ENCODE measurements at regions not wholly inside any gene's neighbourhood (a gene's known extent, or its start where the extent isn't known, plus 50 kb on each side); places are given as distances from the start of the nearest gene placed in this dataset.

- Histone ChIP-seq H3K36me3 (no peaks in the 10 kb centered on the region), H3K27ac (no peak overlapping the region), H3K9me3 (no peaks in the 10 kb centered on the region), H3K4me1 (peaks cover 0 to 7% of the 10 kb centered on the region in 2 donors), H3K4me3 (replicated peaks in 1 of 3) (no peak overlapping the region), H3K27me3 (no peaks in the 10 kb centered on the region)
- intact Hi-C loops (cut with DNase I), result no loop called here
- DNase-seq, result no peak
- 70 to 78% methylated on average over 3 of the region's 3 CpGs for WGBS, 2 donors
- TF ChIP-seq, protein P1, sequence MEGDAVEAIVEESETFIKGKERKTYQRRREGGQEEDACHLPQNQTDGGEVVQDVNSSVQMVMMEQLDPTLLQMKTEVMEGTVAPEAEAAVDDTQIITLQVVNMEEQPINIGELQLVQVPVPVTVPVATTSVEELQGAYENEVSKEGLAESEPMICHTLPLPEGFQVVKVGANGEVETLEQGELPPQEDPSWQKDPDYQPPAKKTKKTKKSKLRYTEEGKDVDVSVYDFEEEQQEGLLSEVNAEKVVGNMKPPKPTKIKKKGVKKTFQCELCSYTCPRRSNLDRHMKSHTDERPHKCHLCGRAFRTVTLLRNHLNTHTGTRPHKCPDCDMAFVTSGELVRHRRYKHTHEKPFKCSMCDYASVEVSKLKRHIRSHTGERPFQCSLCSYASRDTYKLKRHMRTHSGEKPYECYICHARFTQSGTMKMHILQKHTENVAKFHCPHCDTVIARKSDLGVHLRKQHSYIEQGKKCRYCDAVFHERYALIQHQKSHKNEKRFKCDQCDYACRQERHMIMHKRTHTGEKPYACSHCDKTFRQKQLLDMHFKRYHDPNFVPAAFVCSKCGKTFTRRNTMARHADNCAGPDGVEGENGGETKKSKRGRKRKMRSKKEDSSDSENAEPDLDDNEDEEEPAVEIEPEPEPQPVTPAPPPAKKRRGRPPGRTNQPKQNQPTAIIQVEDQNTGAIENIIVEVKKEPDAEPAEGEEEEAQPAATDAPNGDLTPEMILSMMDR (IDR thresholded peaks at IDR 0.05), result no peak
- no peak for TF ChIP-seq POLR2A (IDR thresholded peaks at IDR 0.05)
Observed at GRCh38 chr5:125592856-125593255, 830.4 kb upstream of the GRAMD2B start.

DNA sequence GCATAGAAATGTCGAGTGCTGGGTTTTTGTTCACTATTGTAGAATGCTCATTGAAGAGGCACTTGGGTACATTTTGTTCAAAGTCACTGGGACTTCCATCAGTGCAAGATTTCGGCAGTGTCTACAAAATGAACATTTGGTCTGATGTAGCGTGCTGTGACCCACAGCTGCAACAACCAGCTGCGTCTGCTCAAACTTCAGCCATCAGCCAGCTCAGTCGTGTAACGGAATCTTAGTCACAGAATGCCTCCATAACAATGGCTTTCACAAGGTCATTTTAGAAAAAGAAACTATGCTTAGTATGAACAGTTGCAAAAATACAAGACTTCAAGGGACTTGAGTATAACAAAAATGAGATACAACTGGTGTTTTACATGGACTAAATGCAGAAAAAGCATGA is 828.1 kb upstream of the GRAMD2B start:
- H3K27ac ChIP-seq, result no peak overlapping the region
- WGBS, 2 donors, result 55 to 61% methylated on average over 6 of the region's 6 CpGs
- peaks cover 0 to 7% of the 10 kb centered on the region in 2 donors for H3K4me1 ChIP-seq
- H3K4me3 ChIP-seq (replicated peaks in 1 of 3), result no peak overlapping the region
- no peaks in the 10 kb centered on the region for H3K27me3 ChIP-seq
- H3K9me3 ChIP-seq, result no peaks in the 10 kb centered on the region
- intact Hi-C loops (cut with DNase I), result no loop called here
- H3K36me3 ChIP-seq, result no peaks in the 10 kb centered on the region
- TF ChIP-seq POLR2A (IDR thresholded peaks at IDR 0.05), result no peak
- TF ChIP-seq, protein P1 (IDR thresholded peaks at IDR 0.05), result no peak
- DNase-seq, result peak; percentile 20 to 22

GRCh38 chr5:125595845-125596244 is 827.4 kb upstream of the GRAMD2B start:
- H3K4me3 ChIP-seq (replicated peaks in 1 of 3), result no peak overlapping the region
- intact Hi-C loops (cut with DNase I), result no loop called here
- no peaks in the 10 kb centered on the region for H3K27me3 ChIP-seq
- WGBS, 2 donors, result 86 to 88% methylated on average over 3 of the region's 3 CpGs
- no peaks in the 10 kb centered on the region for H3K9me3 ChIP-seq
- H3K4me1 ChIP-seq, result peaks cover 0 to 7% of the 10 kb centered on the region in 2 donors
- H3K36me3 ChIP-seq, result no peaks in the 10 kb centered on the region
- TF ChIP-seq, protein P1 (IDR thresholded peaks at IDR 0.05), result no peak
- no peak for TF ChIP-seq POLR2A (IDR thresholded peaks at IDR 0.05)
- H3K27ac ChIP-seq, result no peak overlapping the region
- DNase-seq, result no peak

- no peak for DNase-seq
- H3K27ac ChIP-seq, result no peak overlapping the region
- no peaks in the 10 kb centered on the region for H3K27me3 ChIP-seq
- H3K4me3 ChIP-seq (replicated peaks in 1 of 3), result no peak overlapping the region
- no peaks in the 10 kb centered on the region for H3K9me3 ChIP-seq
- WGBS, 2 donors, result 88 to 94% methylated on average over 2 of the region's 2 CpGs
- no peaks in the 10 kb centered on the region for H3K36me3 ChIP-seq
- TF ChIP-seq, protein P1 (IDR thresholded peaks at IDR 0.05), result no peak
- TF ChIP-seq POLR2A (IDR thresholded peaks at IDR 0.05), result no peak
- peaks cover 0 to under 1% of the 10 kb centered on the region in 2 donors for H3K4me1 ChIP-seq
- intact Hi-C loops (cut with DNase I), result no loop called here
Observed at GRCh38 chr5:125597338-125597737, 825.9 kb upstream of the GRAMD2B start.

DNA sequence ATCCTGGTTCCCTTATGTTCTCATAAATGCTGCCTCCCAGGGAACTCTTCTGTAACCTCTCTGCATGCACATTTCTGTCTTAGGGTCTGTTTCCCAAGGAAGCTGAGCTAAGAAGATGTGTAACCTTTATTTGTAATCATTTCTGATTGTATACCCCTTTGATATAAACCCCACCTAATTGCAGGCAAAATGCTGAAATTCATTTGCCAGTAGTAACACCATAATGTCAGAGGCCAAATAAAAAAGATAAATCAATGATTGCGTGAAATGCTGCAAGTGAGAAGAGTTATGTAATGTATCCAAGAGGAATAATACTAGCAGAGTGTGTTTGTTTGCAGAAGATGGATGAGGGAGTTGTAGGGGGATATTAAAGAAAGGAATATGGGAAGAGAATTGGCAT is 822.6 kb upstream of the GRAMD2B start:
- no peak for DNase-seq
- intact Hi-C loops (cut with DNase I), result no loop called here
- Histone ChIP-seq H3K9me3 (no peaks in the 10 kb centered on the region), H3K4me1 (no peaks in the 10 kb centered on the region), H3K27ac (no peak overlapping the region), H3K27me3 (no peaks in the 10 kb centered on the region), H3K4me3 (replicated peaks in 1 of 3) (no peak overlapping the region), H3K36me3 (no peaks in the 10 kb centered on the region)
- TF ChIP-seq, protein P1 (IDR thresholded peaks at IDR 0.05), result no peak
- no peak for TF ChIP-seq POLR2A (IDR thresholded peaks at IDR 0.05)
- 90 to 94% methylated on average over 1 of the region's 1 CpG for WGBS, 2 donors
